ENCODE measurements at regions not wholly inside any gene's neighbourhood (a gene's known extent, or its start where the extent isn't known, plus 50 kb on each side); places are given as distances from the start of the nearest gene placed in this dataset.

DNA sequence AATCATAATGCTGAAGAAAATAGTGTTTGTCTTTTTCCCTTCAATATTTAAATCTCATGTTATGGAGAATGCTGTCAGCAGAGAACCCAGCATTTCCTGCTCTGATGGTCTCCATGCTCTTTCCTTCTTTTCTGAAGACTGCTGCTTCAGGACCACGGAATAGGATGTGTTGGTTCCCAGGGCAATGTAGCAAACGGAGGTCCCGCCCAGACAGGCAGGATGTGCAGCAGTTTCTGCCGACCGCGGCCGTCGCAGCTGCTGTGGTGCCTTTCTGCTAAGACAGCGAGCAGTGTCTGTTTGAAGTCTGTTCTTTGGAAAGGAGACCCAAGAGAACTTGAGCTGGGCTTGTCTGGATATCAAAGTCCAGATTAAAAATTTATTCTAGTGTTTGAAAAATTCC is 654.3 kb downstream of the CCDC171 start:
- no peak for DNase-seq
- Histone ChIP-seq H3K27ac (ENCODE audit: low read depth, low read length) (no peak overlapping the region), H3K27me3 (ENCODE audit: insufficient read depth, low read length) (no peaks in the 10 kb centered on the region), H3K9me3 (ENCODE audit: control insufficient read depth in 1 of 2, low read length in 2 of 2) (no peaks in the 10 kb centered on the region), H3K4me3 (ENCODE audit: low read length in 2 of 2) (no peak overlapping the region), H3K36me3 (ENCODE audit: insufficient read depth, low read length) (no peaks in the 10 kb centered on the region), H3K4me1 (ENCODE audit: insufficient read depth, low read length) (no peaks in the 10 kb centered on the region)
- H3K4me1 Mint-ChIP-seq, result no peaks in the 10 kb centered on the region
- H3K9me3 Mint-ChIP-seq, result peaks cover 0 to 10% (median 7%) of the 10 kb centered on the region in 8 donors
- POLR2A ChIA-PET (ENCODE audit: partially characterized antibody), result no interaction called here
- intact Hi-C loops (cut with micrococcal nuclease), result no loop called here
- CTCF ChIA-PET (ENCODE audit: partially characterized antibody), result no interaction called here
- H3K4me3 Mint-ChIP-seq, result no peak overlapping the region
- H3K36me3 Mint-ChIP-seq, result no peaks in the 10 kb centered on the region
- H3K27me3 Mint-ChIP-seq, result no peaks in the 10 kb centered on the region
- H3K27ac Mint-ChIP-seq, result no peak overlapping the region

- Mint-ChIP-seq H3K36me3 (no peaks in the 10 kb centered on the region), H3K27ac (no peak overlapping the region), H3K9me3 (peaks cover 0 to 11% (median 3%) of the 10 kb centered on the region in 8 donors), H3K27me3 (no peaks in the 10 kb centered on the region), H3K4me1 (no peaks in the 10 kb centered on the region), H3K4me3 (no peak overlapping the region)
- no peak overlapping the region for H3K27ac ChIP-seq (ENCODE audit: low read depth, low read length)
- DNase-seq, result no peak
- H3K36me3 ChIP-seq (ENCODE audit: insufficient read depth, low read length), result no peaks in the 10 kb centered on the region
- no peaks in the 10 kb centered on the region for H3K27me3 ChIP-seq (ENCODE audit: insufficient read depth, low read length)
- H3K9me3 ChIP-seq (ENCODE audit: control insufficient read depth in 1 of 2, low read length in 2 of 2), result no peaks in the 10 kb centered on the region
- H3K4me1 ChIP-seq (ENCODE audit: insufficient read depth, low read length), result no peaks in the 10 kb centered on the region
- no peak overlapping the region for H3K4me3 ChIP-seq (ENCODE audit: low read length in 2 of 2)
- ChIA-PET CTCF (ENCODE audit: partially characterized antibody) (no interaction called here), POLR2A (ENCODE audit: partially characterized antibody) (no interaction called here)
- intact Hi-C loops (cut with micrococcal nuclease), result no loop called here
These were observed 657.6 kb downstream of the CCDC171 start for GRCh38 chr9:16210440-16210839.

DNA sequence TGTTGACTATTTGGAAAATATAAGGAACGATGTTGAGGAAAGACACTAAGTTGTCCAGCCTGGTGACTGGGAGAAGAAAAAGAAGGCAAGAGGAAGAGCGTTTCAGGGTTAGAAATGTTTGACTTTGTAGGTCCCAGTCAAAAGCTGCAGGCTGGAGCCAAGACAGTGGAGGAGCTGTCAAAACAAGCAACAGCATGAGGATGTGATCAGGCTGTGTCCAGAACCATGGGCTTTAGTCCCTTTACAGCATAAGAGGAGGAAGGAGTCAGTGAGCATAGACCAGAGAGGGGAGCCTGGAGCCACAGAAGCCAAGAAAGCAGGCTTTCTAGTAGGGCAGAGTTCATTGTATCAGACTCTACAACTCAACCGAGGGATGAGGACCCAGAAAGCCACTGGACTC is 658.5 kb downstream of the BNC2 start:
- Histone ChIP-seq H3K9me3 (ENCODE audit: control insufficient read depth in 1 of 2, low read length in 2 of 2) (no peaks in the 10 kb centered on the region), H3K4me1 (ENCODE audit: insufficient read depth, low read length) (no peaks in the 10 kb centered on the region), H3K27me3 (ENCODE audit: insufficient read depth, low read length) (no peaks in the 10 kb centered on the region), H3K4me3 (ENCODE audit: low read length in 2 of 2) (no peak overlapping the region), H3K36me3 (ENCODE audit: insufficient read depth, low read length) (no peaks in the 10 kb centered on the region), H3K27ac (ENCODE audit: low read depth, low read length) (no peak overlapping the region)
- CTCF ChIA-PET (ENCODE audit: partially characterized antibody), result no interaction called here
- POLR2A ChIA-PET (ENCODE audit: partially characterized antibody), result no interaction called here
- Mint-ChIP-seq H3K27ac (no peak overlapping the region), H3K9me3 (peaks cover 0 to 7% (median 3%) of the 10 kb centered on the region in 8 donors), H3K27me3 (no peaks in the 10 kb centered on the region), H3K4me3 (no peak overlapping the region), H3K4me1 (no peaks in the 10 kb centered on the region), H3K36me3 (no peaks in the 10 kb centered on the region)
- no peak for DNase-seq
- intact Hi-C loops (cut with micrococcal nuclease), result no loop called here

DNA sequence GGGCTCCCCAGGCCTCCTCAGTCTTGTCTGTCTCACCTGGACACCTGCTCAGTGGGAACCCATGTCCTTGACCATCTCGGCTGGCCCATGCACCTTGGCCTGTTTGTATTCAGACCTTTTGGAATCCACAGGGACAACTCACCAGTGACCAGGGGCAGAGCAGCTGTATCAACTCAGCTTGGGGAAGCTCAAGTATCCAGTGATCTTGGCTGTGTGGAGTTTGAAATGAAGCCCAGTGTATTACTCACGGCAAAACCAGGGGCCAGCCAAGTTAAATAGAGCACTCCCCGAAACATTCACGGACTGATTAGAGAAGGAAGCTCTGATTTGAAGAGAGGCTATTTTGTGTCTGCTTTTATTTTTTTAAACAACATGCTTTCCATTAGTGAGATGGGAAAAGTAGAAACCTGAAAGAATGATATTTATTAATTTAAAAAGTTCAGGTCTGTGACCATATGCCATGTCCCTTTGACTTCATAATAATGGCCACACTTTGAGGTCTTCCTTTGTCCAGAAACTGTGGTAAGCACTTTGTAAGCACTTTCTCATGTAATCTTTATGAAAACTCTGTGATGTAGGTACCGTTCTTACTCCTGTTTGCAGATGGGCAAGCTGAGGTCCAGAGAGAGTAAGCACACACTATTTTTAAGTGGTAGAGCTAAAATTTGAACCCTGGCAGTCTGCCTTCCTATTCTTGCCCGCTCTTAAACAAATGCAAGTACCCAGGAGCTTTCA is 656.5 kb downstream of the BNC2 start:
- CTCF ChIA-PET (ENCODE audit: partially characterized antibody), result no interaction called here
- intact Hi-C loops (cut with micrococcal nuclease), result no loop called here

GRCh38 chr9:16214677-16215352 is 655.7 kb downstream of the BNC2 start:
- no peak overlapping the region for H3K4me3 ChIP-seq (ENCODE audit: low read length in 2 of 2)
- no peak overlapping the region for H3K27ac Mint-ChIP-seq
- DNase-seq, result no peak
- H3K36me3 ChIP-seq (ENCODE audit: insufficient read depth, low read length), result no peaks in the 10 kb centered on the region
- no peaks in the 10 kb centered on the region for H3K4me1 ChIP-seq (ENCODE audit: insufficient read depth, low read length)
- H3K9me3 ChIP-seq (ENCODE audit: control insufficient read depth in 1 of 2, low read length in 2 of 2), result no peaks in the 10 kb centered on the region
- peaks cover 0 to 7% (median 3%) of the 10 kb centered on the region in 8 donors for H3K9me3 Mint-ChIP-seq
- H3K27me3 ChIP-seq (ENCODE audit: insufficient read depth, low read length), result no peaks in the 10 kb centered on the region
- intact Hi-C loops (cut with micrococcal nuclease), result no loop called here
- ChIA-PET POLR2A (ENCODE audit: partially characterized antibody) (no interaction called here), CTCF (ENCODE audit: partially characterized antibody) (no interaction called here)
- H3K36me3 Mint-ChIP-seq, result no peaks in the 10 kb centered on the region
- H3K4me3 Mint-ChIP-seq, result no peak overlapping the region
- no peaks in the 10 kb centered on the region for H3K4me1 Mint-ChIP-seq
- H3K27me3 Mint-ChIP-seq, result no peaks in the 10 kb centered on the region
- no peak overlapping the region for H3K27ac ChIP-seq (ENCODE audit: low read depth, low read length)

More for the DNA sequence above, 656.5 kb downstream of the BNC2 start:
- no peaks in the 10 kb centered on the region for H3K36me3 Mint-ChIP-seq
- H3K27me3 Mint-ChIP-seq, result no peaks in the 10 kb centered on the region
- H3K9me3 Mint-ChIP-seq, result peaks cover 0 to 7% (median 2%) of the 10 kb centered on the region in 8 donors
- Histone ChIP-seq H3K27me3 (ENCODE audit: insufficient read depth, low read length) (no peaks in the 10 kb centered on the region), H3K36me3 (ENCODE audit: insufficient read depth, low read length) (no peaks in the 10 kb centered on the region), H3K4me3 (ENCODE audit: low read length in 2 of 2) (no peak overlapping the region), H3K9me3 (ENCODE audit: control insufficient read depth in 1 of 2, low read length in 2 of 2) (no peaks in the 10 kb centered on the region), H3K27ac (ENCODE audit: low read depth, low read length) (no peak overlapping the region), H3K4me1 (ENCODE audit: insufficient read depth, low read length) (no peaks in the 10 kb centered on the region)
- no peak overlapping the region for H3K4me3 Mint-ChIP-seq
- no peak overlapping the region for H3K27ac Mint-ChIP-seq
- POLR2A ChIA-PET (ENCODE audit: partially characterized antibody), result no interaction called here
- H3K4me1 Mint-ChIP-seq, result no peaks in the 10 kb centered on the region
- no peak for DNase-seq

- peaks cover 0 to 7% (median 3%) of the 10 kb centered on the region in 8 donors for H3K9me3 Mint-ChIP-seq
- H3K4me1 Mint-ChIP-seq, result no peaks in the 10 kb centered on the region
- no peaks in the 10 kb centered on the region for H3K4me1 ChIP-seq (ENCODE audit: insufficient read depth, low read length)
- intact Hi-C loops (cut with micrococcal nuclease), result no loop called here
- no peak for DNase-seq
- H3K27ac Mint-ChIP-seq, result no peak overlapping the region
- CTCF ChIA-PET (ENCODE audit: partially characterized antibody), result no interaction called here
- H3K4me3 Mint-ChIP-seq, result no peak overlapping the region
- no peaks in the 10 kb centered on the region for H3K27me3 ChIP-seq (ENCODE audit: insufficient read depth, low read length)
- no peaks in the 10 kb centered on the region for H3K27me3 Mint-ChIP-seq
- POLR2A ChIA-PET (ENCODE audit: partially characterized antibody), result no interaction called here
- no peaks in the 10 kb centered on the region for H3K9me3 ChIP-seq (ENCODE audit: control insufficient read depth in 1 of 2, low read length in 2 of 2)
- H3K27ac ChIP-seq (ENCODE audit: low read depth, low read length), result no peak overlapping the region
- no peaks in the 10 kb centered on the region for H3K36me3 Mint-ChIP-seq
- H3K36me3 ChIP-seq (ENCODE audit: insufficient read depth, low read length), result no peaks in the 10 kb centered on the region
- H3K4me3 ChIP-seq (ENCODE audit: low read length in 2 of 2), result no peak overlapping the region
These were observed 655.2 kb downstream of the BNC2 start for GRCh38 chr9:16215353-16215680.

DNA sequence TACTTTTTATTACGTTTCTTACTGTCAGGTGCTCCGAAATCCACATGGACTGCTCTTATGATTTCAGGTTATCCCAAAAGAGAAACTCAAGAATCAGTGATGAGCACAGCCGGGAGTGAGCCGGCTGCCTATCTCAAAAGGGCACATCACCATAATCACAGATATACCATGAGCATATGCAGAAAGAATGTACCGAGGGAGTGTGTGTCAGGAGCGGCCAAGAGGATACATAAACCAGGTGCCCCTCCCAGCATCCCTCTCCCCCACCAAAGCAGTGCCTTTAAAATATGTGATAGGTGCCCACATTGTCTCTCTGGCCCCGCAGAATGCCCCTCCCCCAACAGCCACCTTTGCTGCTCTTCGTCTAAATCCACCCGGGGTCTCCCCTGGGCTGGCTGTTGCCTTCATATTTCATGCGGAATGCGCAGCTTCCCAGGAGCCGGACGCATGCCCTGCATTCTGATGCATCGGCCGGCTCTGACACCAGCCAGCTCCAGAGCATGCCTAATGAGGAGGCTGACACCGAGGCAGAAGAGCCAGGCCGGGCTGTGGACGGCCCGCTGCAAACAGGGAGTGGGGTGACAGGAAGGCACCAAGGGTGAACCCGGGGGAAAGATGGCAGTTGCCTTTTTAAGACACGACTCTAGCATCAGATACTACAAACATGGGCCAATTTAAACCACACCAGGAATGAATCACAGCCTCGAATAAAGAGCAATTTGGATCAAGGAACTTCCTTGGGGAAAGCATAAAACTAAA is 652.3 kb downstream of the BNC2 start:
- Mint-ChIP-seq H3K27ac (no peak overlapping the region), H3K4me1 (no peaks in the 10 kb centered on the region), H3K9me3 (peaks cover 0 to 8% (median 3%) of the 10 kb centered on the region in 8 donors), H3K4me3 (peak overlapping the region in 1 of 8 donors; percentile 62), H3K36me3 (no peaks in the 10 kb centered on the region), H3K27me3 (no peaks in the 10 kb centered on the region)
- Histone ChIP-seq H3K4me1 (ENCODE audit: insufficient read depth, low read length) (no peaks in the 10 kb centered on the region), H3K27me3 (ENCODE audit: insufficient read depth, low read length) (no peaks in the 10 kb centered on the region), H3K27ac (ENCODE audit: low read depth, low read length) (no peak overlapping the region), H3K36me3 (ENCODE audit: insufficient read depth, low read length) (no peaks in the 10 kb centered on the region), H3K4me3 (ENCODE audit: low read length in 2 of 2) (no peak overlapping the region), H3K9me3 (ENCODE audit: control insufficient read depth in 1 of 2, low read length in 2 of 2) (no peaks in the 10 kb centered on the region)
- POLR2A ChIA-PET (ENCODE audit: partially characterized antibody), result no interaction called here
- CTCF ChIA-PET (ENCODE audit: partially characterized antibody), result no interaction called here
- intact Hi-C loops (cut with micrococcal nuclease), result no loop called here
- DNase-seq, result no peak
